IMR-90 (cell line): ENCODE measurements at regions not wholly inside any gene's neighbourhood (a gene's known extent, or its start where the extent isn't known, plus 50 kb on each side); places are given as distances from the start of the nearest gene placed in this dataset.

ENCODE experiments used
- ATAC-seq: fragments of 200-7000 bp; cut with Tn5 transposase; 2 replicates; pipeline ENCODE4 v1.9.1; 2020; ENCODE audit warnings: low read depth, mild to moderate bottlenecking, moderate library complexity
- BruUV-seq: library from RNA; stranded (reverse); fragments of 400-500 nt; replicated peaks from 2 replicates; lab custom pipeline; 2021; lab: Mats Ljungman, UMichigan
- CTCF ChIA-PET: fragments of 300-600 bp; formaldehyde crosslinking; extraction: SDS; loops from one replicate; lab custom pipeline; 2021; ENCODE audit warnings: antibody characterized with exemption; lab: Yijun Ruan, JAX
- POLR2A ChIA-PET: fragments of 300-600 bp; sonication (Branson Sonifier 250); formaldehyde crosslinking; loops from one replicate; lab custom pipeline; 2022; ENCODE audit warnings: antibody characterized with exemption; ENCODE audit not compliant: unreplicated experiment; lab: Charles Lee
- DNase-seq: peaks from one replicate; pipeline ENCODE4 v3.0.0; 2013
- H2AFZ ChIP-seq: replicated peaks from 2 replicates; pipeline ENCODE3; 2013; ENCODE audit warnings: low read length, mild to moderate bottlenecking; ENCODE audit not compliant: poor library complexity
- H2AK5ac ChIP-seq: 2 replicates; pipeline ENCODE4 v1.6.1; 2013; ENCODE audit warnings: low read depth, low read length, inconsistent platforms
- H2AK9ac ChIP-seq: replicated peaks from 2 replicates; pipeline ENCODE3; 2013; ENCODE audit warnings: mild to moderate bottlenecking, low read depth, low read length, moderate library complexity; ENCODE audit not compliant: poor library complexity
- H2BK120ac ChIP-seq: 2 replicates; pipeline ENCODE4 v1.6.1; 2013; ENCODE audit warnings: low read depth, low read length, inconsistent platforms
- H2BK15ac ChIP-seq: 3 replicates; pipeline ENCODE4 v1.6.1; 2013; ENCODE audit warnings: low read depth, low read length, inconsistent platforms
- H2BK20ac ChIP-seq: 2 replicates; pipeline ENCODE4 v1.6.1; 2013; ENCODE audit warnings: low read depth, mild to moderate bottlenecking, inconsistent platforms, low read length, moderate library complexity
- H2BK5ac ChIP-seq: 2 replicates; pipeline ENCODE4 v1.6.1; 2013; ENCODE audit warnings: mild to moderate bottlenecking, low read depth, low read length, inconsistent platforms; ENCODE audit not compliant: poor library complexity, severe bottlenecking
- H3K14ac ChIP-seq: replicated peaks from 2 replicates; pipeline ENCODE4 v1.6.1; 2013; ENCODE audit warnings: low read depth, low read length, inconsistent platforms
- H3K18ac ChIP-seq: 2 replicates; pipeline ENCODE4 v1.6.1; 2013; ENCODE audit warnings: low read depth, low read length, control low read depth
- H3K23ac ChIP-seq: 2 replicates; pipeline ENCODE4 v1.6.1; 2013; ENCODE audit warnings: low read depth, low read length, inconsistent platforms
- H3K27ac ChIP-seq: 2 replicates; pipeline ENCODE4 v1.5.1; 2013; ENCODE audit warnings: mild to moderate bottlenecking, control low read depth, low read length; ENCODE audit not compliant: insufficient read depth
- H3K27me3 ChIP-seq: 2 replicates; pipeline ENCODE4 v1.6.1; 2013; ENCODE audit warnings: low read length; ENCODE audit not compliant: control insufficient read depth, insufficient read depth
- H3K36me3 ChIP-seq: 2 replicates; pipeline ENCODE4 v1.6.1; 2013; ENCODE audit warnings: low read length, mixed read lengths; ENCODE audit not compliant: control insufficient read depth, insufficient read depth
- H3K4ac ChIP-seq: 2 replicates; pipeline ENCODE4 v1.6.1; 2013; ENCODE audit warnings: low read depth, low read length, inconsistent platforms
- H3K4me1 ChIP-seq: 2 replicates; pipeline ENCODE4 v1.6.1; 2013; ENCODE audit warnings: low read length, mixed read lengths; ENCODE audit not compliant: control insufficient read depth, insufficient read depth
- H3K4me2 ChIP-seq: 2 replicates; pipeline ENCODE4 v1.6.1; 2013; ENCODE audit warnings: low read depth, mild to moderate bottlenecking, control low read depth, low read length, moderate library complexity
- H3K4me3 ChIP-seq: 2 replicates; pipeline ENCODE4 v1.5.1; 2013; ENCODE audit warnings: low read depth, mild to moderate bottlenecking, control low read depth, low read length, moderate library complexity; ENCODE audit not compliant: insufficient read depth
- H3K56ac ChIP-seq: 2 replicates; pipeline ENCODE4 v1.6.1; 2013; ENCODE audit warnings: low read length, inconsistent platforms; ENCODE audit not compliant: insufficient read depth; ENCODE audit errors: extremely low read depth
- H3K79me1 ChIP-seq, 2 experiments: 2 replicates each; pipeline ENCODE4 v1.6.1; 2013; ENCODE audit warnings: low read length in 2 of 2, inconsistent platforms in 1 of 2, low read depth in 1 of 2
- H3K9ac ChIP-seq: 2 replicates; pipeline ENCODE4 v1.6.1; 2013; ENCODE audit warnings: low read depth, low read length, control low read depth
- H3K9me1 ChIP-seq: 2 replicates; pipeline ENCODE4 v1.6.1; 2013; ENCODE audit warnings: low read length, inconsistent platforms; ENCODE audit not compliant: insufficient read depth
- H3K9me3 ChIP-seq: 2 replicates; pipeline ENCODE4 v1.6.1; 2013; ENCODE audit warnings: low read length; ENCODE audit not compliant: control insufficient read depth, insufficient read depth
- H4K20me1 ChIP-seq: 2 replicates; pipeline ENCODE4 v1.6.1; 2013; ENCODE audit warnings: low read length, inconsistent platforms; ENCODE audit not compliant: insufficient read depth
- H4K5ac ChIP-seq: 2 replicates; pipeline ENCODE4 v1.6.1; 2013; ENCODE audit warnings: mild to moderate bottlenecking, low read depth, low read length, control low read depth
- H4K8ac ChIP-seq, 2 experiments: 2 replicates each; pipeline ENCODE4 v1.6.1; 2013; ENCODE audit warnings: low read depth in 2 of 2, low read length in 2 of 2, control low read depth in 1 of 2, inconsistent platforms in 1 of 2
- H4K91ac ChIP-seq: 2 replicates; pipeline ENCODE4 v1.6.1; 2013; ENCODE audit warnings: low read depth, low read length, inconsistent platforms; ENCODE audit not compliant: insufficient read depth
- BHLHE40 ChIP-seq: fragments of 150-350 bp; IDR thresholded peaks from 2 replicates; pipeline ENCODE4 v1.6.1; 2016; ENCODE audit warnings: mild to moderate bottlenecking, low read depth, low read length
- CEBPB ChIP-seq: IDR thresholded peaks from 2 replicates; pipeline ENCODE4 v1.6.1; 2012; ENCODE audit warnings: low read depth, low read length, improper control_type of control experiment
- CHD1 ChIP-seq: IDR thresholded peaks from 2 replicates; pipeline ENCODE4 v1.6.1; 2012; ENCODE audit warnings: low read depth, low read length, improper control_type of control experiment
- ELK1 ChIP-seq: fragments of 150-350 bp; IDR thresholded peaks from 2 replicates; pipeline ENCODE4 v1.6.1; 2016; ENCODE audit warnings: low read depth, mild to moderate bottlenecking, low read length, moderate library complexity, borderline replicate concordance
- FOS ChIP-seq: fragments of 150-350 bp; IDR thresholded peaks from 2 replicates; pipeline ENCODE4 v1.6.1; 2016; ENCODE audit warnings: low read depth, low read length
- MAFK ChIP-seq: IDR thresholded peaks from 2 replicates; pipeline ENCODE4 v1.6.1; 2012; ENCODE audit warnings: low read depth, low read length, improper control_type of control experiment
- MAZ ChIP-seq: IDR thresholded peaks from 2 replicates; pipeline ENCODE4 v1.6.1; 2012; ENCODE audit warnings: low read depth, mild to moderate bottlenecking, low read length, improper control_type of control experiment, moderate library complexity, borderline replicate concordance
- MXI1 ChIP-seq: IDR thresholded peaks from 2 replicates; pipeline ENCODE4 v1.6.1; 2012; ENCODE audit warnings: low read depth, mild to moderate bottlenecking, low read length, moderate library complexity, borderline replicate concordance
- NFE2L2 ChIP-seq: fragments of 150-350 bp; IDR thresholded peaks from 2 replicates; pipeline ENCODE4 v1.6.1; 2016; ENCODE audit warnings: low read depth, mild to moderate bottlenecking, low read length
- POLR2A ChIP-seq: IDR thresholded peaks from 2 replicates; pipeline ENCODE4 v1.6.1; 2012; ENCODE audit warnings: mild to moderate bottlenecking, low read depth, low read length
- RAD21 ChIP-seq: IDR thresholded peaks from 2 replicates; pipeline ENCODE4 v1.6.1; 2012; ENCODE audit warnings: low read length, improper control_type of control experiment
- RCOR1 ChIP-seq: IDR thresholded peaks from 2 replicates; pipeline ENCODE4 v1.6.1; 2012; ENCODE audit warnings: mild to moderate bottlenecking, low read length, improper control_type of control experiment; ENCODE audit not compliant: insufficient replicate concordance
- RFX5 ChIP-seq: IDR thresholded peaks from 2 replicates; pipeline ENCODE4 v1.8.0; 2012; ENCODE audit warnings: low read depth, mild to moderate bottlenecking, low read length, moderate library complexity
- SMC3 ChIP-seq: fragments of 150-350 bp; IDR thresholded peaks from 2 replicates; pipeline ENCODE4 v1.6.1; 2016; ENCODE audit warnings: low read depth, mild to moderate bottlenecking, antibody characterized with exemption, low read length, moderate library complexity
- USF2 ChIP-seq: fragments of 150-350 bp; IDR thresholded peaks from 2 replicates; pipeline ENCODE4 v1.6.1; 2017; ENCODE audit warnings: mild to moderate bottlenecking, antibody characterized with exemption, low read length, low read depth
- WGBS, 2 experiments: methylation state at CpG; one replicate each; pipeline versions ENCODE4 v1.1.5 to v1.1.7; 2013; ENCODE audit warnings: missing lambda C conversion rate in 2 of 2; ENCODE audit not compliant: insufficient read length in 1 of 2; ENCODE audit errors: extremely low coverage in 2 of 2; 5-methylcytosine and 5-hydroxymethylcytosine counted together
- dilution Hi-C: fragments of 300-500 bp; cut with HindIII; formaldehyde crosslinking; loops from one replicate; pipeline ENCODE4 v1.14.3; 2018; ENCODE audit warnings: low sequenced_read_pairs; ENCODE audit not compliant: unreplicated experiment
- in situ Hi-C: fragments of 300-500 bp; cut with MboI; formaldehyde crosslinking; loops from 3 replicates; pipeline ENCODE4 v1.14.3; 2019; ENCODE audit warnings: low sequenced_read_pairs, inconsistent platforms, mixed read lengths
- intact Hi-C: fragments of 100-400 bp; cut with micrococcal nuclease; formaldehyde crosslinking; loops from 2 replicates; pipeline ENCODE4 v1.10.0; 2022
- TF ChIP-seq, protein P1 (sequence below): conservative IDR thresholded peaks from 2 replicates; pipeline ENCODE4 v1.5.1; 2012; ENCODE audit warnings: mild to moderate bottlenecking, low read depth, low read length, improper control_type of control experiment

DNA sequence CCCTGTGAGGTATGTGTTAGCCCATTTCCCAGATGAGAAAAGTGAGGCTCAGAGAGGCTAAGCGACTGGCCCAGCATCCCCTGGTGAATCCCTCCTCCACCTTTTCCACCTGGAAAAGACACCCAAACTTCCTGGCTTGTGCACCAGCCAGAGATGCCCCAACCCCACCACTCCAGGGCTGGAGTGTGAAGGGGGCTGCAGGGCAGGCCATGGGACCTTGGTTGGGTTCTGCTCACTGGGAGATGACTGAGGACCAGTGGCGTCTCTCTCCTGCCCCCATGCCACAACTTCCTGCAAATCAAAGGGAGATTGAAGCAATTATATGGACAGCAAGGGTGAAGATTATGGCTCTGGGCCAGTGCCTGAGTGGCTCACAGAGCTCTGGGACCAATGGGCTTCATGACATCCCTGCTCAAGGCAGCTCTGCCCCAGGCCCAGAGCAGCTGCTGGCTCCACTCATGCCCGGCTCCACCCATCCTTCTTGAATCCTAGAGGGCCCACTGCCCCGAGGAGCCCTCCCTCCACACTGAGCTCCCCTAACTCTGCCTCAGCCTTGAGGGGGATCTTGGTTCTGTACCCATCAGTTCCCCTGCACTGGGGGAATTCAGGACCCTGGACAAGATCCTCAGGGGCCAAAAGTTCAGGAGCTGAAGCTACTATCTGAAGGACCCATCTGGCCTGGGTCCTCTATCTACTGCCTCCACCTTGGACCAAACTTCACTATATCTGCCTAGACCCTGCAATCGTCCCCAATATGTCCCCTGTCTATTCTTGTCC lies 416.9 kb downstream of the PTPRU start:
- TF ChIP-seq FOS (no peak), BHLHE40 (no peak), POLR2A (no peak), RAD21 (no peak), CHD1 (no peak), ELK1 (no peak), MAZ (no peak), USF2 (no peak), RCOR1 (no peak), NFE2L2 (no peak), CEBPB (no peak), MXI1 (no peak), SMC3 (no peak), MAFK (no peak), RFX5 (no peak)
- TF ChIP-seq, protein P1, sequence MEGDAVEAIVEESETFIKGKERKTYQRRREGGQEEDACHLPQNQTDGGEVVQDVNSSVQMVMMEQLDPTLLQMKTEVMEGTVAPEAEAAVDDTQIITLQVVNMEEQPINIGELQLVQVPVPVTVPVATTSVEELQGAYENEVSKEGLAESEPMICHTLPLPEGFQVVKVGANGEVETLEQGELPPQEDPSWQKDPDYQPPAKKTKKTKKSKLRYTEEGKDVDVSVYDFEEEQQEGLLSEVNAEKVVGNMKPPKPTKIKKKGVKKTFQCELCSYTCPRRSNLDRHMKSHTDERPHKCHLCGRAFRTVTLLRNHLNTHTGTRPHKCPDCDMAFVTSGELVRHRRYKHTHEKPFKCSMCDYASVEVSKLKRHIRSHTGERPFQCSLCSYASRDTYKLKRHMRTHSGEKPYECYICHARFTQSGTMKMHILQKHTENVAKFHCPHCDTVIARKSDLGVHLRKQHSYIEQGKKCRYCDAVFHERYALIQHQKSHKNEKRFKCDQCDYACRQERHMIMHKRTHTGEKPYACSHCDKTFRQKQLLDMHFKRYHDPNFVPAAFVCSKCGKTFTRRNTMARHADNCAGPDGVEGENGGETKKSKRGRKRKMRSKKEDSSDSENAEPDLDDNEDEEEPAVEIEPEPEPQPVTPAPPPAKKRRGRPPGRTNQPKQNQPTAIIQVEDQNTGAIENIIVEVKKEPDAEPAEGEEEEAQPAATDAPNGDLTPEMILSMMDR = no peak
- H3K4me2 ChIP-seq = no peak overlapping the region
- no peak overlapping the region for H3K9ac ChIP-seq
- ATAC-seq (no peak), DNase-seq (no peak)
- no peak overlapping the region for H2BK120ac ChIP-seq
- H2AK5ac ChIP-seq = no peak overlapping the region
- CTCF ChIA-PET = no interaction called here
- dilution Hi-C loops (no loop called here), intact Hi-C loops (no loop called here), in situ Hi-C loops (no loop called here)
- no peak overlapping the region for H3K56ac ChIP-seq
- no peak overlapping the region for H4K5ac ChIP-seq
- H3K9me1 ChIP-seq = no peaks in the 10 kb centered on the region
- no peak overlapping the region for H3K14ac ChIP-seq
- POLR2A ChIA-PET = no interaction called here
- H3K4me3 ChIP-seq = no peak overlapping the region
- H3K36me3 ChIP-seq = no peaks in the 10 kb centered on the region
- no peak overlapping the region for H2BK20ac ChIP-seq
- no peaks in the 10 kb centered on the region for H3K4me1 ChIP-seq
- H2BK5ac ChIP-seq = no peak overlapping the region
- WGBS, 2 experiments = no CpG with 5 or more reads among the region's 5 CpGs
- no peak overlapping the region for H2AFZ ChIP-seq
- no peak overlapping the region for H3K27ac ChIP-seq
- peaks cover 4% of the 10 kb centered on the region for H3K27me3 ChIP-seq
- H4K20me1 ChIP-seq = no peaks in the 10 kb centered on the region
- no peak overlapping the region for H4K91ac ChIP-seq
- H3K18ac ChIP-seq = no peak overlapping the region
- H3K79me1 ChIP-seq = no peaks in the 10 kb centered on the region
- no peak overlapping the region for H3K4ac ChIP-seq
- no TSS peak for BruUV-seq
- no peak overlapping the region for H2AK9ac ChIP-seq
- no peaks in the 10 kb centered on the region for H3K9me3 ChIP-seq
- no peak overlapping the region for H3K23ac ChIP-seq
- H4K8ac ChIP-seq = no peak overlapping the region
- H2BK15ac ChIP-seq = no peak overlapping the region
